Activated CD8-positive, alpha-beta memory T cell treated with anti-CD3 and anti-CD28 coated beads, Interleukin-2, amount 50 U/mL, for 24 hours (primary cell): ENCODE measurements at regions not wholly inside any gene's neighbourhood (a gene's known extent, or its start where the extent isn't known, plus 50 kb on each side); places are given as distances from the start of the nearest gene placed in this dataset.

ENCODE experiments used
- DNase-seq: peaks from one replicate; pipeline ENCODE4 v3.0.0-alpha.2; 2020; ENCODE audit errors: extremely low read depth

DNA sequence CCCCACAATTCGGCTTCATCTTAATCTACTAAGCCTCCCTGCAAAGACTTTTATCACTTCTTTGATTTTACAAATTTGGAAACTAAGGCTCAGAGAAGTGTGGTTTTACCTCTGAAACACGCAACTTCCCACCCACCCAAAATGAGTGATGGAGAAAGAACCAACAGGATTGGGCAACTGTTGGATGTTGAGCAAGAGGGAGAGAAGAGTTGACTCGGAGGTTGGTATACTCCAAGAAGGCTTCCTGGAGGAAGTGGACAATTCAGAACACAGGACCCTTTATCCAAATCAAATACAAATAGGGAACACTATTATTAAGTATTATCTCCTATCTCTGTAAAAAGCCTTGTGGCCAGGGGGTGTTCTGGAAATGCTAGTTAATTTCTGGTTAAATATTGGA lies 323.0 kb downstream of the C16orf95 start:
- DNase-seq = no peak

DNA sequence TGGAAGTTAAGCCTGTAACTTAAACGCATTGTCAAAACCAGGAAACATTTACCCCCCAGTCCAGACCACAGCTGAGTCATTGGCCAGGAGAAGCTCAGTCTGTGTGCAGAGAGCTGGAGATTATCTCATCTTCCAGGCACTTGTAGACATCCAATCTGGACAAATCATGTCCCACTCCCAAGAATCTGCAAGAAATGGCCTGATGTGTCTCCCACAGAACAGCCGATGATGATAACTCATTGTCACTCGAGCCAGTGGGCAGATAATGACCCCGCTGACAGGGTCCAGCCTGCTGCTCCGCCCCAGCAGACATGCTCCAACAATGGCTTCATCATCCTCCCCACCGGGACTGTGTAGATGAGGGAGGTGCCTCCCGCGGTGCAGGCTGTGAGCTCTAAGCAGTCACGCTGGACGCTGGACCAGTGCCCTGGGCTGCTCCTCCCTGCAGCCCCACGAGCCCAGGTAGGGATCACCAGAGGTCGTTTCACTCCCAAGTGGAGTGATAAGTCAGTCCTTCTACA lies 322.5 kb downstream of the C16orf95 start:
- DNase-seq = no peak

DNA sequence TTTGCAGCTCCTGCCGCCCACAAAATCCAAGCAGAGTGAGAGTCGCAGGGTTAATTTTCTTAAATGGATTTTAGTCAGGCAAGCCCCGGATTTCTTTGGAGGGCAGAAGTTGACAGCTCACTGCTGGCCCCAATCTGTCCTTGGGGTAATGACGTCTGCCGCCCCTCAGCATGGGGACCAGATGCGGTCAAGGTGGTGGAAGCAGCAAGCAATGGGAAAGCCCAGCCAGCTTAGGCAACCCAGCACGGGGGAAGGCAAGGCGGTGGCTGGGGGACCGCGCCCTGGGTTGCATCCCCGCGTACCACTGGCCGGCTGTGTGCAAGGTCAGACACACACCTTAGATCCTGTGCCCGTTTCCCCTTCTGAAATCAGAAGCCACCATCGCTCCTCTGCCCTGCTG lies 321.7 kb downstream of the C16orf95 start:
- no peak for DNase-seq

DNA sequence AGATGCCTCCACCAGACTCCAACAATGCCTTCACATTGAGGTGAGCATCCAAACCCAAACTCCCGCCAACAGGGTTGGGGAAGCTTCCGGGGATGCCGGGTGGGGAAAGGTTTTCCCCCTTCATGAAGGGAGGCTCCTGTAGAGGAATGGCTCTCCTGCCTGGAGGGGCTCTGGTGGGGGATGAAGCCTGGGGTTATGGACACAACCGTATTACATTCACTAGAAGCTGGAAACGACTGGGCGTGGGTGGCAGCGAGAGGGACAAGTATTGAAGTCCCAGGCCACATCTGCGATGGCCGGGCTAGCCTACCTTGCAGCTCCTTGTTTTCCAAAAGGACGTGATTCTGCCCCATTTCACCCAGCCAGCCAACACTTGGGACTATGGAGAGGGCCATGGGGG lies 321.1 kb downstream of the C16orf95 start:
- DNase-seq = no peak

DNA sequence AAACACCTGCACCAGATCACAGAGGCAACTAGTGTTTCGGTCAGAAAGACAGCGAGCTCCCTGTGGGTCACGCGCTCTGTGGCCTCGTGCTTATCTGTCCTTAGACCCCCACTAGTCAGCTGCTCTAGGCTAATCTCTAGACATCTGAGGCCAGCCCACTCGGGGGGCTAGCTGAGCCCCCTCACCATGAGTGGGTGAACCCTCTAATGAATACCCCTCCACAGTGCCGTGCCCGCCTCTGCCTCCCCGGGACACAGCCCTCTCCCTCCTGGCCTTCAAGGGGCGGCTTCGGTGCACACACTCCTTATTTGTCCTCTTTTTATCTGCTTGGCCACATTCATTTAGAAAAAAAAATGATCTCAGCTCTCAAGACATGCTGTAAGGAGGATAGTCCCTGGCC lies 320.1 kb downstream of the C16orf95 start:
- no peak for DNase-seq

DNA sequence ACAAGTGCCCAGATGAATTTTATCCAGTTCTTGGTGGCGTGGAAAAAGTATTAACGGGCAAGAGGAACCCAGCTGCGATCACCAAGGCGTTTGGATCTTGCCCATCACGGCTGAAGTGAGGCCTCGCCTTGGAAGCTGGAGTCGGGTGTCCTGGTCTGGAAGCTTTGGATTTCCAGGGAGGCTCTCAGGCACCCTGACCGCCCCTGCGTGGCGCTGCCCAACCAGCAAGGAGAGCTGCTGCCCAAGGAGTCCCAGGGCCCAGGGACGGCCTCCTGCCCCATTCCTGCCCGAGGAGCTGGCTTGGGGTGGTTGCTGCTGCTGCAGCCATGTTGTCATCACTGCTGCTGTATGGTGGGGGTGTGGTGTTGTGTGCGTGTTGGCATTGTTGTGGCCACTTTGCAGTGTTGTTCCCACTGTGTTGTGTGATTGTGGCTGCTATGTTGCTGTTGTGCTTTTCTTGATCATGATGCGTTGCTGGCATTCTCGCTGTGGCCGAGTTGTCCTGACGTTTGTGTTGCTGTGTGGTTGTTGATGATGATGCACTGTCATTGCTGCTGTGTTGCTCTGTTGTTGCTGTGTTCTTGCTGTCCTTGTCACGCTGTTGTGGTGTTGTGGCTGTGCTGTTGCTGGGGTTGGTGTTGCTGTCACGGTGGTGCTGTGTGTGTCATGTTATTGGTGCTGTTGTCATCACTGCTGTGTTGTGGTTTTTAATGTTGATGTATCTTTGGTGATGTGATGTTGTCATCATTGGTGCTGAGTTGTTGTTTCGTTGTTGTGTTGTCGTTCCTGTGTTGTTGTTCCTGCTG lies 318.8 kb downstream of the C16orf95 start:
- DNase-seq = no peak

DNA sequence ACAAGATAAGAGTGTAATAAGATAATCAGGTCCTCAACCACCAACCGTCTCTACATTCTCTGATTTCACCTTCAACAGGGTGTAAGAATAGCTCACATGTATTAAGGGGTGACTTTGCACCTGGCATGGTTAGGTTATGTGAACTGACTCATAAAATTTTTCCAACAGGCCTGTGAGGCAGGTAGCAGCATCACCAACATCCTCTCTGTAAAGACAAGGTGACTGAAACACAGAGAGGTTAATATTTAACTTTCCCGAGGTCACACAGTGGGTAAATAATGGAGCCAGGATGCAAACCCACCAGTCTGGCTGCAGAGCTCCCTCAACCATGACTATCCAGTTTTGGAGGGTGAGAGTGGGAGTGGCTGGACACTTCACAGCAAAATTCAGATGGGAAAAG lies 317.2 kb downstream of the C16orf95 start:
- no peak for DNase-seq

DNA sequence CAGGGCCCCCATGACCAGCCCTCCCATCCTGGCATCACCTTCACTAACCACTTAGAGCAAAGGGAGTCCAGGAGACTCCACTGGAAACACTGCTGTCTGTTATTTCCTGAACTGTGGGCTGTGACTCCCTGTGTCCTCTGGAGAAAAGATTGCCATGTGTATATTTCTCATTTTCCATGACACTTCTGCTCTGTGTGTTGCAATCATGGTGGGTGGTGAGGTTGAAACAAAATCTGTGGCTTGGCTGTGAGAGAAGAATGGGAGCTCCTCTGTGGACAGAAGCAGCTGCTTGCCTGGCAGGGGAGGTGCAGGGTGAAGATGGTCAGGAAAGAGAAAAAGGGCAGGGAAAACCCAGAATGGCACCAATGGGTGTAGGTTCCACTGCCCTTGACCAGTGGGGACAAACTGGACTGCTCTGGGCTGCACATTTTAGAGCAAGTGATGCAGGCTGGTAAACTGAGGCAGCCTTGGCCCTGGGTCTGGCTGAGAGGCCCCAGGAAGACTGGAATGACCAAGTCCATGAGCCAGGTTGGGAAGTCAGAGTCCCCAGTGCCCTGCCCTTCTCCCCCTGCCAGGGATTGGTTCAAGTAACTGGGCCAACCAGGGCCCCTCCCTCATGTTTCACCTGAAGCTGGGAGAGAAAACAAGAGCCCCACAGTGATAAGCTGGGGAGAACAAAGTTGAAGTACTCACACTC lies 314.3 kb downstream of the C16orf95 start:
- DNase-seq = no peak

DNA sequence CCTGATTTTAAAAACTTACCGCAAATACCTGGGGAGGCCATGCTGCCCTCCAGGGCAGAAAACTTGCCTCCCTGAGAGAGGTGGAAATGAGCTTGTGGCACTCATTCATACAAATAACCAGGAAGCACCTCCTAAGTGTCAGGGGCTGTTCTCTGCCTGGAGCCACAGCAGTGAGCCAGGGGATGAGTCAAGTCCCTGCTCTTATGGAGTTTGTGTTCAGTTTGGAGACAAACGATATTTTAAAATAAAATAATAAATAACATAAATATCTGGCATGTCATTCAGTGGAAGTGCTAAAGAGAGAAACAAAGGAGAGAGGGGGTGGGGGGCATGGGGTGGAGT lies 313.8 kb downstream of the C16orf95 start:
- DNase-seq = no peak

DNA sequence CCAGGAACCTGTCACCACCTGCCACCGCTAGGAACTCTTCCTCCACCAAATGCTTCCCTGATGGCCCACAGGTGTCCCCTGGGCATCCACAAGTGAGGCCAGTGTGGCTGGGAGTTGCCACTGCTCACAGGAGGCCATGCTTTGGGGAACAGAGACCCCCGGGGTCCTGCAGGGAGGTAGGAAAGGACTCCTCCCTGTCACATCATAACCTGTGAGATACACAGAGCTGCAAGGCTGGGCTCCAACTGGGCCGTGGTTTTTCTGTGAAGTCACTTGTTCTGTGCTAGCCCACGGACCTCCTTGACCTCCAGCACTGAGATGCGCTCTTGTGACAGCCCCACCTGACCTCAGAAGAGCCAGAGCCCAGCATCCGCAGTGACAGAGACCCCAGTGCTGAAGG lies 311.2 kb downstream of the C16orf95 start:
- DNase-seq = no peak

DNA sequence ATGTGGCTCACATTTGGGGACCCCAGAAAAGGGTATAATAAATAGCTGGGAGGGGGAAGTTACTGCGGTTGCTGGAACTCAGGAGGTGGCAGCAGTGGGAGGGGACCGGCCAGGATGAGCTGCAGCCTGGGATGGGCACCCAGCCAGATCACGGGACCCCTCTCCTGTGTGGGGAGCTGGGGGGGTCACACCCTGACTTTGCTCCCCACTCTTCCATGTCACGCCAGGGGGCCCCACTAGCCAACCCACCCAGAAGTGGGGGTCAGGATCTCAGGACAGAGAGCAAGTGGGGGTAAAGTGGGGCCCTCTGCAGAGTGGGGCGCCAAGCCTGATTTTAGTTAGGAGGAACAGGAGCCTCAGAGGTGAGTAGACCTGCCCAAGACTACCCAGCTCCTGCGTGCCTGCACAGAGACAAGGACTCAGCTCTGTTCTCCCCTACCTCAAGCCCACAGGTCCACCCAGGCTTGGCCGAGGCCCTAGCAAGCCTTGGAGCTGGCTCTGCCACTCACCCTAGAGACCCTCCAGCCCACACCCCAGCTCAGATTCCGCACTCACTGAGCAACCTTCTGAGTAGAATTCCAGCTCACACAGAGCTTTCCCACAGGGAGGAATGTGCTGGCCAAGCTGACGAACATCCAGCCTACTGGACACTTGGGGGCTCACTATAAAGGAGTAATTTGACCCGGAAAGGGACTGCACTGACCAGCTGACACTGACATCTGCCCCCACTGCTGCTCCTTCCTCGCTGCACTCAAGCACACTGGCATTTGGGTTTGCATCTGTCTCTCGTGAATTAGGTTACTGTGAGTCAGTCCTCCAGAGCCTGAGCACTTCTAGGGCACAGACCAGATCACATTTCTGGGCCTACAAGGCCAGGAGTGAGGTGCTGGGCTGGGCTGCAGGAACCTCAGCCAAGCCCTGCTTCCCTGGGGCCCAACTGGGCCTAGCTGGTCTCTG lies 310.1 kb downstream of the C16orf95 start:
- DNase-seq = no peak

DNA sequence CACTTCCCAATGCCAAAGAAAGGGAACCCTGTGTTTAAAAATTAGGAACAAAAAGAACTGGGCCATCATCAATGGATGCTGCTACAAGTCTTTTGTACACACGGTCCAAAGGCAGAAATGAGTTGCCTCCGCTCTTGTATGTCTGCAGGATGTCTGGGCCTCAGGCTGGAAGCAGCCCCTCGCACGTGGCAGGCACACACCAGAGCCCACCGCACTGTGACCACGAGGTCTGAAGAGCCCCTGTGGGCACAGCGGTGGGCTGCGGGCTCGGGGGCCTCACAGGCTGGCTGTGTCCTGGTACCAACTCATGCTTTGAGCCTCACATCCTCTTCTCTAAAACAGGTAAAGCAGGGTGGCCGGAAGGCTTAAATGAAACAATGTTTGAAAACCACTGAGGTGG lies 309.3 kb downstream of the C16orf95 start:
- no peak for DNase-seq

DNA sequence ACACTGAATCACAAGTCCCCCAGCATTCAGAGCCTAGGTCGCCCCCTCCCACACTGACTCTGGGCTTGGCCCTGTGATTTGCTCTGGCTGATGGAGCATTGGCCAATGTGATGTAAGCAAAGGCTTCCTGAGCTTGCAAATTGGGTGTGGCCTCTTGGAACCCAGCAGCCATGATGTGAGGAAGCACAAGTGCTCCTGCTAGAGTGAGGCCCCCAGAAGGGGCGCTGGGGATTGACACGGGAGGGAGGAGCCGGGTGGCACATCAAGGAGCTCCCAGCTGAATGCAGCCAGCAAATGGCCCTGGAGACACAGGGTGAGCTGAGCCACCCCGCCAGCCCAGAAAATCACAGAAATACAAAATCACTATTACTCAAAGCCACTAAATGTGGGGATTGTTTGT lies 308.5 kb downstream of the C16orf95 start:
- DNase-seq = no peak

DNA sequence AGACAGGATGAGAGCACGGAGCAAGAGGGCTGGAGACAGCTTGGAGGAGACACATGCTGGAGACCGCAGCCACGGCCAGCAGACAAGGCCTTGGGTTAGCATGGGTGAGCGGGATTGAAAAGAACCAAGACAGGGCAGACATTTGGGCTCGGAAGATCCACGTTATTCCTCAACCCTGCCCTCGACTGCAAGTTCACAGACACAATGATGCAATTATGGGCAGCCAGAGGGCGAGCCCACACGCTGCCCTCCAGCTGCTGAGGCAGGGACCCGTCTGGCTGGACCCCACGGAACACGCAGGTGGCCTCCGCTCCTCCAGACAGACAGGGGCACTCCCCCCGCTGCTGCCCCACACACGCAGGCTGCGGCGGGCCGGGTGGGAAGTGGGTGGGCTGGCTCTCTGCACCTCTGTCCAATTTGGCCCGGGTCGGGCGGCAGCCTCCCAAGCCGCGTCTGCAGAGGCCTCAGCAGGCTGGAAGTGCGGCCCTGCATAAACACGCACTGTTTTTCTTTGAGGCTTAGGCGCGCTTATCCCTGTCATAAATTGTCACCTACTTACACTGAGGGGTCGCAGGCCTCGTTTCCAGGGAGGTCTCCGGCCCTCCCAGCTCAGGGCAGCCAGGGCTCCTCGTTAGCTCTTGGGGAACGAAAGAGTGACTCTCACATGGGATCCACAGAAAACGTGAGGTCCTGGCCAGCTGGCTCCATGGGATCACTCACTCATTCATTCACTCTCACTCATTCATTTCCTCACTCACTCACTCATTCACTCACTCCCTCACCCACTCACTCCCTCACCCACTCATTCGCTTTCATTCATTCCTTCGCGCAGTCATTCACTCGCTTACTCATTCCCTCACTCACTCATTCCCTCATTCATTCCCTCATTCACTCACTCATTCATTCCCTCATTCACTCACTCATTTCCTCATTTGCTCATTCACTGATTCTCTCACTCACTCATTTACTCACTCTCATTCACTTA lies 303.9 kb downstream of the C16orf95 start:
- no peak for DNase-seq

DNA sequence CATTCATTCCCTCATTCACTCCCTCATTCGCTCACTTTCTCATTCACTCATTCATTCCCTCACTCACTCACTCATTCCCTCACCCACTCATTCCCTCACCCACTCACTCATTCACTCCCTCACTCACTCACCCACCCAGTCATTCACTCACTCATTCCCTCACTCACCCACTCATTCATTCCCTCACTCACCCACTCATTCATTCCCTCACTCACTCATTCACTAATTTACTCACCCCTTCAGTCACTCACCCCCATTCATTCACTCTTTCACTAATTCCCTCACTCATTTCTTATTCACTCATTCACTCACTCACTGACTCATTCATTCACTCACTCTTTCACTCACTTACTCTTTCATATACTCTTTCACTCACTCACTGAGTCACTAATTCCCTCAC lies 303.1 kb downstream of the C16orf95 start:
- no peak for DNase-seq

DNA sequence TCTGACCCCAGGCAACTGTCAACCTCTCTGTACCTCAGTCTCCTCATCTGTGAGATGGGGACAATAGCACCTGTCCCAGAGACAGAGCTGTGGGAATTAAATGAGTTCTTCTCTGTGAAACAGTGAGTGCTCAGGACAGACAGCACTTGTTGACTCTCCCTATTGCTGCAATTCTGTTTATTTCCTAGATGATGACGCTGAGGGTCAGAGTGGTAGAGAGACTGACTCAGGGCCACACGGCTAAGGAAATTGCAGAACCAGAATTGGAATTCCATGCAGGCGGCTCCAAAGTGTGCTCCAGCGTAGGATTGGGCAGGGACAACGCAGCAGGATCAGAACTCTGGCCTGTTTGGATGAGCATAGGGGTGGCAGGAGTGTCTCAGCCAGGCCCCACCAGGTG lies 302.2 kb downstream of the C16orf95 start:
- DNase-seq = no peak

DNA sequence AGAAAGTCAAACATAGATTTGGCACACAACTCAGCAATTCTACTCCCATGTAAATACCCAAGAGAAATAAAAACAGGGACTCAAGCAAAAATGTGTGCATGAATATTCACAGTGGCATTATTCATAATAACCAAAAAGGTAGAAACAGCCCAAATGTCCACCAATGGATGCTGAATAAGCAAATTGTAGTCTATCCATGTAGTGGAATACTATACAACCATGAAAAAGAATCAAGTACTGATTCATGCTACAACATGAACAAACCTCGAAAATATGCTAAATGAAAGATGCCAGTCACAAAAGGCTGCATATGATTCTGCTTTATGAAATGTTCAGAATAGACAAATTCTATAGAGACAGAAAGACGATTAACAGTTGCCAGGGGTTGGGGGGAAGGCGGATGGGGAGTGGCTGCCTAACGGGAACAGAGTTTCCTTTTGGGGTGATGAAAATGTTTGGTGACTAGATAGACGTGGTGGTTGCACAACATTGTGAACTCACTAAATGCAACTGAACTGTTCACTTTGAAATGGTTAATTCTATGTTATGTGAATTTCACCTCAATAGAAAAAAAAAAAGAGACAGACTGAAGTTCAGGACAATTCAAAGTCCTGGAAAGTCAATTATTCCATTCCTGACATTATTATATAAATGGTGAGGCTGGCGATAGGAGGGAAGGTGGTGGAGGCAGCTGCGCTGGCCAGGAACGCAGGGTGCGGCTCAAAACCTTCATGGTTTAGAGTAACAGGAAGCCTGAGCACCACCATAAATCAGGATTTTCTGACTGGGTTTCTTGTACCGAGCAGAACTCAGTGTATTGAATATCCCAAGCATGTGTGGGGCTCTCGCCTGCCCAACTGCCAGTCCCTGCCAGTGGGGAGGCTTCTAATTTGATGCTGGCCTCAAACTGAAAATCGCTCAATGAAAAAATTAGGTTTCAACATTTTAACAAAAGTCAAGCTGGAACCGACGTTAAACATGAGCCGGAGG lies 300.9 kb downstream of the C16orf95 start:
- DNase-seq = no peak

DNA sequence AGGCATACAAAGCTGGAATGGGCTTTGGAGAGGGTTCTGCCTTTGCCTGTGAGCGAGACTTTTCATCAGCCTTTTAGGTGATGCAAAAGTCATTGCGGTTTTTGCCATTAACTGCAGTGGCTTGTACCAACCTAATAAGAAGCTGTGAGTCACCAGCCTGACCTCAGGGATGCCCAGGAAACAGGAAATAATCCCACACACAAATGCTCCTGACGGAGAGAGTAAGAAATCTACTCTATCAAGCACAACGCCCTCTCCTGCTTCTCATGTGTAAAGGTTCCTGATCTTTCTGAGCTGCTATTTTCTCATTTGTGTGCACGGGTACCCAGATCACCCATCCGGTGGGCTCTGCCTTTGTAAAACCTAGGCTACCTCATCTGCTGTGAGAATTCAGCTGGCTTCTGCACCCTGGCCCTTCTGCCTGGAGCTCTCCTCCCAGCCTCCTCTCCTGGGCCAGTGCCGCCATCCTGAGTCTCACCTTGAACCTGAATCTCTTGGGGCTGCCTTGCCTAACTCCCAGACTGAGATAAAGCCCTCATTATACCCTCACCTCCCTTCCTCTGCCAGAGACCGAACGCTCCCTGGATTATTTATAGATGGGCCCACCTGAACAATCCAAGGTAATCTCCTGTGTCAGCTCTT lies 299.7 kb downstream of the C16orf95 start:
- no peak for DNase-seq

DNA sequence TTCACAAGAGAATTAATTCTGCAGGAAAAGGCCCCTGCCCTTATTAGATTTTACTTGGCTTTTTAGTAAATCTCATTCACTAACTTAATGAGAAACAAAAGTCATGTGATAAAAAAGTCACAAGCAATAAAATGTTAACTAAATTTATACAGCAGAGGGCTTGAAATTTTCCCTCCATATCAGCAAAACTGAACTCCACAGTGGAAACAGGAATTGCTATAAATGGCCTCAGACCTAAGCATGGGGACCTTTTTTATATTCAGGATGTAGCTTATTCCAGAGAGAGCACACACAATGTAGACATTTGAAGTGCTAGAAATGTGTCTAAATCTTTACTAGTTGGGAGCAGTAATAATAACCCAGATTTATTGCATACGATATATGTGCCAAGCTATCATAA lies 291.5 kb downstream of the C16orf95 start:
- DNase-seq = no peak
